ENCODE measurements at regions not wholly inside any gene's neighbourhood (a gene's known extent, or its start where the extent isn't known, plus 50 kb on each side); places are given as distances from the start of the nearest gene placed in this dataset.

DNA sequence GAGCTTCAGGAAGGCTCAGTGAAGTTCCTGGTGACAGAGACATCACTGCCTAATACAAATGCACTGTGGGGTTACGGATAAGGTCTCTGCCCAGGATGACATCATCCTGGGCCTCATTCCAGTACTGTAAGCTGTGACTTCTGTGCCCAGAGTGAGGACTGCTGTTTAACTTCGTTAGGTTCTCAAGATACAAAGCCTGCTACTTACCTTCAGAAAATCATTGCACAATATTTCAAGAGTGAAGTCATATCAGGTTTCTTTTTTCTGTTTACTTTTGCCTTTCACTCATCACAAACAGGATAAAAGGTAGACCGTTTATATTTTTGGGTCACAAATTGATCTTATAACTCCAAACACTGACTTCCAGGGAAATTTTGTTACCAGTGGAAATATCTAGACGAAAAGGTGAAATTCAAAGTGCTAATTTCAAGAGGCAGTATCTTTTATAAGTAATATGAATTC lies 241.2 kb downstream of the PIK3R1 start:
- Histone ChIP-seq H3K27me3 (ENCODE audit: insufficient read depth) (no peaks in the 10 kb centered on the region), H3K79me2 (replicated peaks; ENCODE audit: insufficient read depth) (no peaks in the 10 kb centered on the region), H3K4me2 (no peak overlapping the region), H3K4me3 (no peak overlapping the region), H2AFZ (no peak overlapping the region), H4K20me1 (replicated peaks; ENCODE audit: insufficient read depth) (no peaks in the 10 kb centered on the region), H3K27ac (ENCODE audit: low read depth) (no peak overlapping the region), H3K36me3 (ENCODE audit: insufficient read depth) (no peaks in the 10 kb centered on the region; the same call in 1 of the 2 replicates), H3K4me1 (ENCODE audit: insufficient read depth) (peaks cover 12% of the 10 kb centered on the region), H3K9me2 (ENCODE audit: insufficient read depth) (peaks cover 3% of the 10 kb centered on the region; the same call in 1 of the 2 replicates), H3F3A (replicated peaks; ENCODE audit: low read depth) (no peaks in the 10 kb centered on the region)
- DNase-seq (ENCODE audit: low spot score) (no peak), ATAC-seq (no peak)
- no peak overlapping the region for H3K4me3 Mint-ChIP-seq
- no peak overlapping the region; the same call in 1 of the 2 replicates for H3K27ac Mint-ChIP-seq
- H3K9me3 Mint-ChIP-seq = peaks cover 16% of the 10 kb centered on the region
- no peaks in the 10 kb centered on the region for H3K27me3 Mint-ChIP-seq (ENCODE audit: insufficient read depth, low read depth, poor library complexity)
- peaks cover 10% of the 10 kb centered on the region; the same call in 2 of the 3 replicates for H3K36me3 Mint-ChIP-seq (ENCODE audit: low read depth)
- peaks cover 14% of the 10 kb centered on the region for H3K4me1 Mint-ChIP-seq
- TF ChIP-seq, protein P1, sequence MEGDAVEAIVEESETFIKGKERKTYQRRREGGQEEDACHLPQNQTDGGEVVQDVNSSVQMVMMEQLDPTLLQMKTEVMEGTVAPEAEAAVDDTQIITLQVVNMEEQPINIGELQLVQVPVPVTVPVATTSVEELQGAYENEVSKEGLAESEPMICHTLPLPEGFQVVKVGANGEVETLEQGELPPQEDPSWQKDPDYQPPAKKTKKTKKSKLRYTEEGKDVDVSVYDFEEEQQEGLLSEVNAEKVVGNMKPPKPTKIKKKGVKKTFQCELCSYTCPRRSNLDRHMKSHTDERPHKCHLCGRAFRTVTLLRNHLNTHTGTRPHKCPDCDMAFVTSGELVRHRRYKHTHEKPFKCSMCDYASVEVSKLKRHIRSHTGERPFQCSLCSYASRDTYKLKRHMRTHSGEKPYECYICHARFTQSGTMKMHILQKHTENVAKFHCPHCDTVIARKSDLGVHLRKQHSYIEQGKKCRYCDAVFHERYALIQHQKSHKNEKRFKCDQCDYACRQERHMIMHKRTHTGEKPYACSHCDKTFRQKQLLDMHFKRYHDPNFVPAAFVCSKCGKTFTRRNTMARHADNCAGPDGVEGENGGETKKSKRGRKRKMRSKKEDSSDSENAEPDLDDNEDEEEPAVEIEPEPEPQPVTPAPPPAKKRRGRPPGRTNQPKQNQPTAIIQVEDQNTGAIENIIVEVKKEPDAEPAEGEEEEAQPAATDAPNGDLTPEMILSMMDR (conservative IDR thresholded peaks at IDR 0.05; ENCODE audit: low read depth in 2 of 2) = no peak
- TF ChIP-seq NANOG (IDR thresholded peaks at IDR 0.05; ENCODE audit: borderline replicate concordance) (no peak), POLR2AphosphoS5 (IDR thresholded peaks at IDR 0.05; ENCODE audit: low read depth) (no peak), ZNF331 (CRISPR knock-in tag; IDR thresholded peaks at IDR 0.05; ENCODE audit: low read depth) (no peak), REST (IDR thresholded peaks at IDR 0.05; ENCODE audit: unreplicated experiment) (no peak)
- TF ChIP-seq, protein P2, sequence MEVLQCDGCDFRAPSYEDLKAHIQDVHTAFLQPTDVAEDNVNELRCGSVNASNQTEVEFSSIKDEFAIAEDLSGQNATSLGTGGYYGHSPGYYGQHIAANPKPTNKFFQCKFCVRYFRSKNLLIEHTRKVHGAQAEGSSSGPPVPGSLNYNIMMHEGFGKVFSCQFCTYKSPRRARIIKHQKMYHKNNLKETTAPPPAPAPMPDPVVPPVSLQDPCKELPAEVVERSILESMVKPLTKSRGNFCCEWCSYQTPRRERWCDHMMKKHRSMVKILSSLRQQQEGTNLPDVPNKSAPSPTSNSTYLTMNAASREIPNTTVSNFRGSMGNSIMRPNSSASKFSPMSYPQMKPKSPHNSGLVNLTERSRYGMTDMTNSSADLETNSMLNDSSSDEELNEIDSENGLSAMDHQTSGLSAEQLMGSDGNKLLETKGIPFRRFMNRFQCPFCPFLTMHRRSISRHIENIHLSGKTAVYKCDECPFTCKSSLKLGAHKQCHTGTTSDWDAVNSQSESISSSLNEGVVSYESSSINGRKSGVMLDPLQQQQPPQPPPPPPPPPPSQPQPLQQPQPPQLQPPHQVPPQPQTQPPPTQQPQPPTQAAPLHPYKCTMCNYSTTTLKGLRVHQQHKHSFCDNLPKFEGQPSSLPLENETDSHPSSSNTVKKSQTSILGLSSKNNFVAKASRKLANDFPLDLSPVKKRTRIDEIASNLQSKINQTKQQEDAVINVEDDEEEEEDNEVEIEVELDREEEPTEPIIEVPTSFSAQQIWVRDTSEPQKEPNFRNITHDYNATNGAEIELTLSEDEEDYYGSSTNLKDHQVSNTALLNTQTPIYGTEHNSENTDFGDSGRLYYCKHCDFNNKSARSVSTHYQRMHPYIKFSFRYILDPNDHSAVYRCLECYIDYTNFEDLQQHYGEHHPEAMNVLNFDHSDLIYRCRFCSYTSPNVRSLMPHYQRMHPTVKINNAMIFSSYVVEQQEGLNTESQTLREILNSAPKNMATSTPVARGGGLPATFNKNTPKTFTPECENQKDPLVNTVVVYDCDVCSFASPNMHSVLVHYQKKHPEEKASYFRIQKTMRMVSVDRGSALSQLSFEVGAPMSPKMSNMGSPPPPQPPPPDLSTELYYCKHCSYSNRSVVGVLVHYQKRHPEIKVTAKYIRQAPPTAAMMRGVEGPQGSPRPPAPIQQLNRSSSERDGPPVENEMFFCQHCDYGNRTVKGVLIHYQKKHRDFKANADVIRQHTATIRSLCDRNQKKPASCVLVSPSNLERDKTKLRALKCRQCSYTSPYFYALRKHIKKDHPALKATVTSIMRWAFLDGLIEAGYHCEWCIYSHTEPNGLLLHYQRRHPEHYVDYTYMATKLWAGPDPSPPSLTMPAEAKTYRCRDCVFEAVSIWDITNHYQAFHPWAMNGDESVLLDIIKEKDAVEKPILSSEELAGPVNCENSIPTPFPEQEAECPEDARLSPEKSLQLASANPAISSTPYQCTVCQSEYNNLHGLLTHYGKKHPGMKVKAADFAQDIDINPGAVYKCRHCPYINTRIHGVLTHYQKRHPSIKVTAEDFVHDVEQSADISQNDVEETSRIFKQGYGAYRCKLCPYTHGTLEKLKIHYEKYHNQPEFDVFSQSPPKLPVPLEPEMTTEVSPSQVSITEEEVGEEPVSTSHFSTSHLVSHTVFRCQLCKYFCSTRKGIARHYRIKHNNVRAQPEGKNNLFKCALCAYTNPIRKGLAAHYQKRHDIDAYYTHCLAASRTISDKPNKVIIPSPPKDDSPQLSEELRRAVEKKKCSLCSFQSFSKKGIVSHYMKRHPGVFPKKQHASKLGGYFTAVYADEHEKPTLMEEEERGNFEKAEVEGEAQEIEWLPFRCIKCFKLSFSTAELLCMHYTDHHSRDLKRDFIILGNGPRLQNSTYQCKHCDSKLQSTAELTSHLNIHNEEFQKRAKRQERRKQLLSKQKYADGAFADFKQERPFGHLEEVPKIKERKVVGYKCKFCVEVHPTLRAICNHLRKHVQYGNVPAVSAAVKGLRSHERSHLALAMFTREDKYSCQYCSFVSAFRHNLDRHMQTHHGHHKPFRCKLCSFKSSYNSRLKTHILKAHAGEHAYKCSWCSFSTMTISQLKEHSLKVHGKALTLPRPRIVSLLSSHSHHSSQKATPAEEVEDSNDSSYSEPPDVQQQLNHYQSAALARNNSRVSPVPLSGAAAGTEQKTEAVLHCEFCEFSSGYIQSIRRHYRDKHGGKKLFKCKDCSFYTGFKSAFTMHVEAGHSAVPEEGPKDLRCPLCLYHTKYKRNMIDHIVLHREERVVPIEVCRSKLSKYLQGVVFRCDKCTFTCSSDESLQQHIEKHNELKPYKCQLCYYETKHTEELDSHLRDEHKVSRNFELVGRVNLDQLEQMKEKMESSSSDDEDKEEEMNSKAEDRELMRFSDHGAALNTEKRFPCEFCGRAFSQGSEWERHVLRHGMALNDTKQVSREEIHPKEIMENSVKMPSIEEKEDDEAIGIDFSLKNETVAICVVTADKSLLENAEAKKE (CRISPR knock-in tag; IDR thresholded peaks at IDR 0.05) = no peak

All from GM23338 (cell line).